ENCODE measurements at regions not wholly inside any gene's neighbourhood (a gene's known extent, or its start where the extent isn't known, plus 50 kb on each side); places are given as distances from the start of the nearest gene placed in this dataset.

- TF ChIP-seq TCF12 (IDR thresholded peaks at IDR 0.05; ENCODE audit: low read depth) (no peak), ZBTB7A (IDR thresholded peaks at IDR 0.05; ENCODE audit: low read depth) (no peak), NFIC (IDR thresholded peaks at IDR 0.05) (no peak), TAF1 (IDR thresholded peaks at IDR 0.05; ENCODE audit: low read depth) (no peak)
Observed at GRCh38 chr2:140178234-140178633, 1398.0 kb upstream of the NXPH2 start.

GRCh38 chr2:140177086-140177485 lies 1396.9 kb upstream of the NXPH2 start:
- TF ChIP-seq CREB1 (IDR thresholded peaks at IDR 0.05; ENCODE audit: low read depth) (no peak), YY1 (IDR thresholded peaks at IDR 0.05; ENCODE audit: low read depth) (no peak), EP300 (IDR thresholded peaks at IDR 0.05; ENCODE audit: borderline replicate concordance) (no peak), TEAD4 (IDR thresholded peaks at IDR 0.05) (no peak), FOXM1 (IDR thresholded peaks at IDR 0.05; ENCODE audit: borderline replicate concordance, low read depth) (no peak), TCF12 (IDR thresholded peaks at IDR 0.05; ENCODE audit: low read depth) (no peak), MAX (IDR thresholded peaks at IDR 0.05) (no peak), RAD21 (IDR thresholded peaks at IDR 0.05; ENCODE audit: low read depth) (no peak), EGR1 (IDR thresholded peaks at IDR 0.05) (no peak), NFIC (IDR thresholded peaks at IDR 0.05) (no peak), USF1 (IDR thresholded peaks at IDR 0.05) (no peak), TAF1 (IDR thresholded peaks at IDR 0.05; ENCODE audit: low read depth) (no peak), CEBPB (IDR thresholded peaks at IDR 0.05) (no peak)

DNA sequence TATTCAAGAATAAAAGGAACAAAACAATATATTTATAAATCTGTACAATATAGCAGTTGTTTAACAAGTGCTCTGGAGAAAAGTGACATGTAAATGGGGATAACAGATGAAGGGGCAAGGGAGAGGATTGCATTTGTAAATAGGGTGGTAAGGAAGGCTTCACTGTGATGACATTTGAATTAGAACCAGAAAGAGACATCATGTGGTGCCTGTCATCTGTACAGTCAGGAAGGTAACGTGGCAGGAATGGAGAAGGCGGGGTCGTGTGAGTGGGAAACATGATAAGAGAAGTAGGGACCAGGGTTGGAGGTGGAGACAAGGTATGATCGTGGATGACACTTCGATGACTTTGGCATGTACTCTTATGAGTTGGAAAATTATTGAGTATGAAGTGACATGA lies 1393.6 kb upstream of the NXPH2 start:
- TF ChIP-seq FOXM1 (IDR thresholded peaks at IDR 0.05; ENCODE audit: borderline replicate concordance, low read depth) (no peak), ZBTB7A (IDR thresholded peaks at IDR 0.05; ENCODE audit: low read depth) (no peak), EGR1 (IDR thresholded peaks at IDR 0.05) (no peak), TAF1 (IDR thresholded peaks at IDR 0.05; ENCODE audit: low read depth) (no peak), RAD21 (IDR thresholded peaks at IDR 0.05; ENCODE audit: low read depth) (no peak), CREB1 (IDR thresholded peaks at IDR 0.05; ENCODE audit: low read depth) (no peak), USF1 (IDR thresholded peaks at IDR 0.05) (no peak), MAX (IDR thresholded peaks at IDR 0.05) (no peak), NFIC (IDR thresholded peaks at IDR 0.05) (no peak), TEAD4 (IDR thresholded peaks at IDR 0.05) (no peak), YY1 (IDR thresholded peaks at IDR 0.05; ENCODE audit: low read depth) (no peak), EP300 (IDR thresholded peaks at IDR 0.05; ENCODE audit: borderline replicate concordance) (no peak), TCF12 (IDR thresholded peaks at IDR 0.05; ENCODE audit: low read depth) (no peak), CEBPB (IDR thresholded peaks at IDR 0.05) (no peak)
- TF ChIP-seq, protein P1, sequence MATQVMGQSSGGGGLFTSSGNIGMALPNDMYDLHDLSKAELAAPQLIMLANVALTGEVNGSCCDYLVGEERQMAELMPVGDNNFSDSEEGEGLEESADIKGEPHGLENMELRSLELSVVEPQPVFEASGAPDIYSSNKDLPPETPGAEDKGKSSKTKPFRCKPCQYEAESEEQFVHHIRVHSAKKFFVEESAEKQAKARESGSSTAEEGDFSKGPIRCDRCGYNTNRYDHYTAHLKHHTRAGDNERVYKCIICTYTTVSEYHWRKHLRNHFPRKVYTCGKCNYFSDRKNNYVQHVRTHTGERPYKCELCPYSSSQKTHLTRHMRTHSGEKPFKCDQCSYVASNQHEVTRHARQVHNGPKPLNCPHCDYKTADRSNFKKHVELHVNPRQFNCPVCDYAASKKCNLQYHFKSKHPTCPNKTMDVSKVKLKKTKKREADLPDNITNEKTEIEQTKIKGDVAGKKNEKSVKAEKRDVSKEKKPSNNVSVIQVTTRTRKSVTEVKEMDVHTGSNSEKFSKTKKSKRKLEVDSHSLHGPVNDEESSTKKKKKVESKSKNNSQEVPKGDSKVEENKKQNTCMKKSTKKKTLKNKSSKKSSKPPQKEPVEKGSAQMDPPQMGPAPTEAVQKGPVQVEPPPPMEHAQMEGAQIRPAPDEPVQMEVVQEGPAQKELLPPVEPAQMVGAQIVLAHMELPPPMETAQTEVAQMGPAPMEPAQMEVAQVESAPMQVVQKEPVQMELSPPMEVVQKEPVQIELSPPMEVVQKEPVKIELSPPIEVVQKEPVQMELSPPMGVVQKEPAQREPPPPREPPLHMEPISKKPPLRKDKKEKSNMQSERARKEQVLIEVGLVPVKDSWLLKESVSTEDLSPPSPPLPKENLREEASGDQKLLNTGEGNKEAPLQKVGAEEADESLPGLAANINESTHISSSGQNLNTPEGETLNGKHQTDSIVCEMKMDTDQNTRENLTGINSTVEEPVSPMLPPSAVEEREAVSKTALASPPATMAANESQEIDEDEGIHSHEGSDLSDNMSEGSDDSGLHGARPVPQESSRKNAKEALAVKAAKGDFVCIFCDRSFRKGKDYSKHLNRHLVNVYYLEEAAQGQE (IDR thresholded peaks at IDR 0.05; ENCODE audit: low read depth) = no peak

DNA sequence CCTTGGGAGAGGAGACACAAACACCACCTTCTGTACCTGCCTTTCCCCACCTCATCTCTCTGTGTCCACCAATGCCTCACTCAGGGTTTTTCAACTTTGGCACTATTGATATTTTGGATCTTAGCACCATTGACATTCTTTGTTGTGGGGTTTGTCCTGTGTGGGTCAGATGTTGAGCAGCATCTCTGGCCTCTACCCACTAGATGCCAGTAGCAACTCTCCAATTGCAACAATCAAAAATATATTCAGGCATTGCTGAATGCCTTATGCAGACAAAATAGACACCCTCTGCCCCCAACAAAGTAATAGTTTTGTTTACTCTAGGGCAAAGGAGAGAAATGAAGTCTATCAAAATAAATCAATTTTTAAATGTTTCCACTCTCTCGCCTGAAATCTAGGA lies 1384.3 kb upstream of the NXPH2 start:
- TF ChIP-seq TAF1 (IDR thresholded peaks at IDR 0.05; ENCODE audit: low read depth) = no peak
- no peak for TF ChIP-seq TEAD4 (IDR thresholded peaks at IDR 0.05)
- TF ChIP-seq NFIC (IDR thresholded peaks at IDR 0.05) = no peak
- TF ChIP-seq CREB1 (IDR thresholded peaks at IDR 0.05; ENCODE audit: low read depth) = no peak
- no peak for TF ChIP-seq ZBTB7A (IDR thresholded peaks at IDR 0.05; ENCODE audit: low read depth)
- no peak for TF ChIP-seq USF1 (IDR thresholded peaks at IDR 0.05)
- no peak for TF ChIP-seq FOXM1 (IDR thresholded peaks at IDR 0.05; ENCODE audit: borderline replicate concordance, low read depth)
- no peak for TF ChIP-seq RAD21 (IDR thresholded peaks at IDR 0.05; ENCODE audit: low read depth)
- no peak for TF ChIP-seq EP300 (IDR thresholded peaks at IDR 0.05; ENCODE audit: borderline replicate concordance)
- TF ChIP-seq MAX (IDR thresholded peaks at IDR 0.05) = no peak
- no peak for TF ChIP-seq TCF12 (IDR thresholded peaks at IDR 0.05; ENCODE audit: low read depth)
- TF ChIP-seq EGR1 (IDR thresholded peaks at IDR 0.05) = no peak
- TF ChIP-seq YY1 (IDR thresholded peaks at IDR 0.05; ENCODE audit: low read depth) = no peak
- TF ChIP-seq, protein P1 (IDR thresholded peaks at IDR 0.05; ENCODE audit: low read depth) = no peak
- no peak for TF ChIP-seq CEBPB (IDR thresholded peaks at IDR 0.05)

DNA sequence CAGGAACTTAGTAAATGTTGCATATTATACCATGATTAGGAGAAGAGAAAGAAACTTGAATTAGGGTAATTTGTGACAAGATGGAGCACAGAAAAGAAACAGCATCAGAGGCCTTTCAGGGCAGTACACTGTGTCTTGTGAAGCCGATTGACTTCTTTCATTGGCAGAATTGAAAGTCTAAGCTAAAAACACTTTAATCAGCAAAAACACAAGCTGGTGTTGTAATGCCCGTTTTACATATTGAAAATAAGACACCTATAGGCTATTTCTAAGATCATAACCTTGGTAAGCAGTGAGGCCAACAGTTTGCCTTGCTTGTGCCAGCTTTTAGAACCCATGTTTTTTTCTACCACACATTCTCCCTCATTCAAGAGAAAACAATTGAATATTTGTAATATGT lies 1378.1 kb upstream of the NXPH2 start:
- TF ChIP-seq TAF1 (IDR thresholded peaks at IDR 0.05; ENCODE audit: low read depth) (no peak), TEAD4 (IDR thresholded peaks at IDR 0.05) (no peak), NFIC (IDR thresholded peaks at IDR 0.05) (no peak), MAX (IDR thresholded peaks at IDR 0.05) (no peak), ZBTB7A (IDR thresholded peaks at IDR 0.05; ENCODE audit: low read depth) (no peak), FOXM1 (IDR thresholded peaks at IDR 0.05; ENCODE audit: borderline replicate concordance, low read depth) (no peak), USF1 (IDR thresholded peaks at IDR 0.05) (no peak), EP300 (IDR thresholded peaks at IDR 0.05; ENCODE audit: borderline replicate concordance) (no peak), RAD21 (IDR thresholded peaks at IDR 0.05; ENCODE audit: low read depth) (no peak), YY1 (IDR thresholded peaks at IDR 0.05; ENCODE audit: low read depth) (no peak), CREB1 (IDR thresholded peaks at IDR 0.05; ENCODE audit: low read depth) (no peak), TCF12 (IDR thresholded peaks at IDR 0.05; ENCODE audit: low read depth) (no peak)
- TF ChIP-seq, protein P1 (IDR thresholded peaks at IDR 0.05; ENCODE audit: low read depth) = no peak

Measured in Ishikawa (cell line).